GM19397 (cell line): ENCODE measurements at regions not wholly inside any gene's neighbourhood (a gene's known extent, or its start where the extent isn't known, plus 50 kb on each side); places are given as distances from the start of the nearest gene placed in this dataset.

Source experiments
- ATAC-seq: cut with Tn5 transposase; IDR thresholded peaks from one replicate; pipeline ENCODE4 v1.9.1; 2021; ENCODE audit warnings: mild to moderate bottlenecking, moderate library complexity; ENCODE audit not compliant: unreplicated experiment

- ATAC-seq: no peak
These were observed 2384.6 kb upstream of the WWC1 start for GRCh38 chr5:165906871-165907270.

GRCh38 chr5:165913059-165913458 is 2378.4 kb upstream of the WWC1 start:
- ATAC-seq: no peak

GRCh38 chr5:165914456-165914855 is 2377.0 kb upstream of the WWC1 start:
- ATAC-seq: no peak

GRCh38 chr5:165919196-165919595 is 2372.2 kb upstream of the WWC1 start:
- no peak for ATAC-seq

- ATAC-seq: no peak
These were observed 2370.8 kb upstream of the WWC1 start for GRCh38 chr5:165920655-165921054.

- no peak for ATAC-seq
These were observed 2362.5 kb upstream of the WWC1 start for GRCh38 chr5:165928971-165929370.

- ATAC-seq: no peak
These were observed 2350.9 kb upstream of the WWC1 start for GRCh38 chr5:165940541-165940940.

GRCh38 chr5:165956854-165957253 is 2334.6 kb upstream of the WWC1 start:
- ATAC-seq: no peak

- ATAC-seq: no peak
These were observed 2309.8 kb upstream of the WWC1 start for GRCh38 chr5:165981671-165982070.

- no peak for ATAC-seq
These were observed 2295.1 kb upstream of the WWC1 start for GRCh38 chr5:165996201-165996875.

- ATAC-seq: no peak
These were observed 2291.6 kb upstream of the WWC1 start for GRCh38 chr5:165999693-166000320.

- no peak for ATAC-seq
These were observed 2287.4 kb upstream of the WWC1 start for GRCh38 chr5:166004006-166004405.

GRCh38 chr5:166013415-166013814 is 2278.0 kb upstream of the WWC1 start:
- ATAC-seq: no peak

- ATAC-seq: no peak
These were observed 2277.2 kb upstream of the WWC1 start for GRCh38 chr5:166014256-166014655.

GRCh38 chr5:166018716-166019115 is 2272.7 kb upstream of the WWC1 start:
- ATAC-seq: no peak

- no peak for ATAC-seq
These were observed 2269.4 kb upstream of the WWC1 start for GRCh38 chr5:166022065-166022464.

- no peak for ATAC-seq
These were observed 2266.5 kb upstream of the WWC1 start for GRCh38 chr5:166024970-166025369.

GRCh38 chr5:166027582-166027981 is 2263.9 kb upstream of the WWC1 start:
- ATAC-seq: no peak

- no peak for ATAC-seq
These were observed 2259.5 kb upstream of the WWC1 start for GRCh38 chr5:166031926-166032325.

- ATAC-seq: no peak
These were observed 2258.8 kb upstream of the WWC1 start for GRCh38 chr5:166032601-166033000.

- no peak for ATAC-seq
These were observed 2245.5 kb upstream of the WWC1 start for GRCh38 chr5:166045961-166046360.

GRCh38 chr5:166046956-166047355 is 2244.5 kb upstream of the WWC1 start:
- no peak for ATAC-seq

GRCh38 chr5:166050531-166050930 is 2240.9 kb upstream of the WWC1 start:
- no peak for ATAC-seq
